GM13977 (cell line): ENCODE measurements at regions not wholly inside any gene's neighbourhood (a gene's known extent, or its start where the extent isn't known, plus 50 kb on each side); places are given as distances from the start of the nearest gene placed in this dataset.
A peak's percentile ranks its signal among the peaks of the same experiment; 100 is the strongest.

Experiments
- DNase-seq: peaks from one replicate; pipeline ENCODE4 v3.0.0; 2012; ENCODE audit warnings: low spot score
- in situ Hi-C: fragments of 300-500 bp; cut with MboI; formaldehyde crosslinking; loops from one replicate; pipeline ENCODE4 v1.12.0; 2022; ENCODE audit warnings: low sequenced_read_pairs, low pct_unique_long_range_greater_than_20kb, mixed read lengths, inconsistent platforms; ENCODE audit not compliant: unreplicated experiment
- TF ChIP-seq, protein P1 (sequence below): IDR thresholded peaks from 2 replicates; pipeline ENCODE4 v1.5.1; 2012; ENCODE audit warnings: mild to moderate bottlenecking, control low read depth; ENCODE audit not compliant: insufficient read depth; ENCODE audit errors: extremely low read depth, missing control alignments

GRCh38 chr2:181289698-181290097, 167.5 kb upstream of the ITGA4 start:
- DNase-seq, result no peak
- TF ChIP-seq, protein P1, sequence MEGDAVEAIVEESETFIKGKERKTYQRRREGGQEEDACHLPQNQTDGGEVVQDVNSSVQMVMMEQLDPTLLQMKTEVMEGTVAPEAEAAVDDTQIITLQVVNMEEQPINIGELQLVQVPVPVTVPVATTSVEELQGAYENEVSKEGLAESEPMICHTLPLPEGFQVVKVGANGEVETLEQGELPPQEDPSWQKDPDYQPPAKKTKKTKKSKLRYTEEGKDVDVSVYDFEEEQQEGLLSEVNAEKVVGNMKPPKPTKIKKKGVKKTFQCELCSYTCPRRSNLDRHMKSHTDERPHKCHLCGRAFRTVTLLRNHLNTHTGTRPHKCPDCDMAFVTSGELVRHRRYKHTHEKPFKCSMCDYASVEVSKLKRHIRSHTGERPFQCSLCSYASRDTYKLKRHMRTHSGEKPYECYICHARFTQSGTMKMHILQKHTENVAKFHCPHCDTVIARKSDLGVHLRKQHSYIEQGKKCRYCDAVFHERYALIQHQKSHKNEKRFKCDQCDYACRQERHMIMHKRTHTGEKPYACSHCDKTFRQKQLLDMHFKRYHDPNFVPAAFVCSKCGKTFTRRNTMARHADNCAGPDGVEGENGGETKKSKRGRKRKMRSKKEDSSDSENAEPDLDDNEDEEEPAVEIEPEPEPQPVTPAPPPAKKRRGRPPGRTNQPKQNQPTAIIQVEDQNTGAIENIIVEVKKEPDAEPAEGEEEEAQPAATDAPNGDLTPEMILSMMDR, result no peak
- in situ Hi-C loops, result no loop called here

DNA sequence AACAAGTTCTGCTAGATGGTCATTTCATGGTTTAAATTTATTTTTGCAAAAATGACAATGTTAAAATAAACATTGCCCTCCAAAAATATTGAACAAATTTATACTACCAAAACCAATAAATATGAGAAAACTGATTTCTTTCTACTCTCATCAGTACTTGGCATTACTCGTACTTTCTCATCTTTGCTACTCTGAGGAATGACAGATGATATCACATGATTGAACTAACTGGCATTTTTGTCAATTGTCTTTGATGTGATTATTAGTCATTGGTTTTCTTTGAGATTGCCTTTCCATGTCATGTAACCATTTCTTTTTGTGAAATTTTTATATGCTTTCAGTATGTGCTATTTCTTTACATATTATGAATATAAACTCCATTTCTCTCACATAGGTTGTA, 167.0 kb upstream of the ITGA4 start:
- in situ Hi-C loops, result no loop called here
- TF ChIP-seq, protein P1, result no peak
- DNase-seq, result no peak

DNA sequence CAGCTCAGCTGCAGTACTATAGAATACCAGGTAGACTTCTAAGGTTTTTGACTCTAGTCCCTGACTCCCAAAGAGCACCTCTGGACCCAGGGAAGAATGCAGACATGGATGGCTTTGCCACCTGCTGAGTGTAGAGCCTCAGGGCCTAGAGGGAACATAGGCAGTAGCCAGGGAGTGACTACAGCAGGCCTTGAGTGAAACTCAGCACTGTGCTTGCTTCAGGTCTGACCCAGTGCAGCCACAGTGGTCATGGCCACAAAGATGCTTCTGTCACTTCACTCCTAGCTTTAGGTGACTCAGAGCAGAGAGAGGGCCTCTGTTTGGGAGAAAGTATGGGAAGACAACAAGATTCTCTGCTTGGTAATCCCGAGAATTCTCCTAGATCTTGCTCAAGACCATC, 162.2 kb upstream of the ITGA4 start:
- in situ Hi-C loops, result no loop called here
- no peak for DNase-seq
- TF ChIP-seq, protein P1, result no peak

GRCh38 chr2:181300600-181301291, 156.4 kb upstream of the ITGA4 start:
- in situ Hi-C loops, result loop anchor here (10.0 kb wide), 2 partner anchors 154 to 186 kb away; partner anchors contain the start of gene ITGA4
- TF ChIP-seq, protein P1, result no peak
- DNase-seq, result no peak

GRCh38 chr2:181304011-181304844, 153.0 kb upstream of the ITGA4 start:
- in situ Hi-C loops, result loop anchor here (10.0 kb wide), 2 partner anchors 151 to 189 kb away; partner anchors contain the start of gene ITGA4
- no peak for DNase-seq

More at GRCh38 chr2:181304011-181304844, 153.0 kb upstream of the ITGA4 start:
- TF ChIP-seq, protein P1, result peak; percentile 31
